Immature natural killer cell (primary cell): ENCODE measurements at regions not wholly inside any gene's neighbourhood (a gene's known extent, or its start where the extent isn't known, plus 50 kb on each side); places are given as distances from the start of the nearest gene placed in this dataset.

Experiments
- DNase-seq, 3 donors: peaks; one replicate each; pipeline ENCODE4 v3.0.0; 2022; ENCODE audit warnings: mixed read lengths in 1 of 3
- H3K27ac Mint-ChIP-seq, 6 donors: one replicate each; pipeline ENCODE4 v1.8.0; 2020; ENCODE audit warnings: mixed read lengths in 6 of 6, mild to moderate bottlenecking in 5 of 6, inconsistent platforms in 4 of 6, moderate library complexity in 3 of 6
- H3K27me3 Mint-ChIP-seq, 3 donors: one replicate each; pipeline ENCODE4 v1.8.0; 2020 to 2021; ENCODE audit warnings: low read depth in 3 of 3, mild to moderate bottlenecking in 3 of 3, mixed read lengths in 3 of 3, moderate library complexity in 3 of 3, inconsistent platforms in 1 of 3
- H3K36me3 Mint-ChIP-seq, 3 donors: one replicate each; pipeline ENCODE4 v1.8.0; 2020; ENCODE audit warnings: mixed read lengths in 3 of 3, inconsistent platforms in 2 of 3, mild to moderate bottlenecking in 2 of 3
- H3K4me1 Mint-ChIP-seq, 2 donors: one replicate each; pipeline ENCODE4 v1.8.0; 2020; ENCODE audit warnings: inconsistent platforms in 2 of 2, mild to moderate bottlenecking in 2 of 2, mixed read lengths in 2 of 2, moderate library complexity in 1 of 2
- H3K4me3 Mint-ChIP-seq, 5 donors: one replicate each; pipeline ENCODE4 v1.8.0; 2020; ENCODE audit warnings: mild to moderate bottlenecking in 5 of 5, mixed read lengths in 5 of 5, inconsistent platforms in 3 of 5, moderate library complexity in 3 of 5
- H3K9me3 Mint-ChIP-seq, 6 donors: one replicate each; pipeline ENCODE4 v1.8.0; 2020; ENCODE audit warnings: mild to moderate bottlenecking in 6 of 6, mixed read lengths in 6 of 6, inconsistent platforms in 4 of 6, moderate library complexity in 3 of 6

- Mint-ChIP-seq H3K9me3 (peaks cover 0 to 20% (median 12%) of the 10 kb centered on the region in 6 donors), H3K27ac (no peak overlapping the region), H3K36me3 (no peaks in the 10 kb centered on the region), H3K4me3 (no peak overlapping the region), H3K4me1 (no peaks in the 10 kb centered on the region), H3K27me3 (peaks cover 0 to 1% (median 1%) of the 10 kb centered on the region in 3 donors)
- DNase-seq: no peak
These were observed 970.0 kb upstream of the SLC35B3 start for GRCh38 chr6:9405369-9405768.

GRCh38 chr6:9404351-9405146, 969.2 kb upstream of the SLC35B3 start:
- no peaks in the 10 kb centered on the region for H3K36me3 Mint-ChIP-seq
- H3K27ac Mint-ChIP-seq: no peak overlapping the region
- no peaks in the 10 kb centered on the region for H3K4me1 Mint-ChIP-seq
- H3K4me3 Mint-ChIP-seq: no peak overlapping the region
- peaks cover 2 to 17% (median 12%) of the 10 kb centered on the region in 6 donors for H3K9me3 Mint-ChIP-seq
- DNase-seq: no peak
- peaks cover 0 to 1% (median 1%) of the 10 kb centered on the region in 3 donors for H3K27me3 Mint-ChIP-seq

DNA sequence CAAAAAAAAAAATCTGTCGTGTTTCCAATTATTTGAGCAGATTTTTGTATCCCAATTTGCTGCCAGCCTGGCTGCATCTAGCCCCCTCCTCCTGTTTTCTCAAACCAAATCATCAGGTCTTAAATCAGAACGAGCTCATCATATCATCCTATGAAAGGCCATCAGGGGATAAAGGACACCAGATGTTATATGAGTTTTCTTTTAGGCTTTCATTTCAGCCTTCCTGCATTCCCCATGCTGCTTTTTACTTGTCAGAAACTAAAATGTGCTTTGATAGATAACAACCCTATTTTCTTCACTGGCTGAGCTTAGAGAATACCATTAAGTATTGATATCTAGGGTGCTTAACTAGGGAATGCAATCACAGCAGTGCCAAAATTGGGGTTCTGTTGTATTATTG, 968.4 kb upstream of the SLC35B3 start:
- no peak for DNase-seq
- Mint-ChIP-seq H3K27ac (no peak overlapping the region), H3K4me3 (no peak overlapping the region), H3K4me1 (no peaks in the 10 kb centered on the region), H3K9me3 (peaks cover 2 to 17% (median 11%) of the 10 kb centered on the region in 6 donors), H3K27me3 (peaks cover 0 to 1% (median 1%) of the 10 kb centered on the region in 3 donors), H3K36me3 (no peaks in the 10 kb centered on the region)

GRCh38 chr6:9401960-9402359, 966.6 kb upstream of the SLC35B3 start:
- peaks cover 0 to 2% (median 1%) of the 10 kb centered on the region in 3 donors for H3K27me3 Mint-ChIP-seq
- H3K4me3 Mint-ChIP-seq: no peak overlapping the region
- H3K9me3 Mint-ChIP-seq: peaks cover 3 to 26% (median 12%) of the 10 kb centered on the region in 6 donors
- H3K36me3 Mint-ChIP-seq: no peaks in the 10 kb centered on the region
- no peak overlapping the region for H3K27ac Mint-ChIP-seq
- no peaks in the 10 kb centered on the region for H3K4me1 Mint-ChIP-seq
- DNase-seq: no peak

DNA sequence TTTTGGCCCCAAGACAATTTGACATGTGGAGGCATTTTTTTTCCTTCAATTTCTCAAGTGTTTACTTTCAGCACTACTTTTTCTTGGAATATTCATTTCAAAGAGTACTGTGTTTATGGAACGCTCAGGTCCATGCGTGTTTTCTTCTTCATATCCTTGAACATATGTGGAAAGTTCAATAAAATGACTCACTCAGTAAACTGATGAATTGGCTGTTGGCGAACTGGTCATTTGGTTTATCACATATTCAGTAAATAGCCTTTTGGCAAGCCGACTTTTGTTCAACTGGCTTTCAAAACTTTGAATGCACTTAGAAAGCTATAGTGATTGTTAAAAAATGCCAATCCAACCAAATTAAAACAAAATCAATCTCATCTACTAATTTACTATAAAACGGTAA, 964.6 kb upstream of the SLC35B3 start:
- Mint-ChIP-seq H3K4me3 (no peak overlapping the region), H3K27me3 (peaks cover 0 to 4% (median 1%) of the 10 kb centered on the region in 3 donors), H3K4me1 (no peaks in the 10 kb centered on the region), H3K36me3 (no peaks in the 10 kb centered on the region), H3K9me3 (peaks cover 3 to 35% (median 16%) of the 10 kb centered on the region in 6 donors), H3K27ac (no peak overlapping the region)
- DNase-seq: no peak

DNA sequence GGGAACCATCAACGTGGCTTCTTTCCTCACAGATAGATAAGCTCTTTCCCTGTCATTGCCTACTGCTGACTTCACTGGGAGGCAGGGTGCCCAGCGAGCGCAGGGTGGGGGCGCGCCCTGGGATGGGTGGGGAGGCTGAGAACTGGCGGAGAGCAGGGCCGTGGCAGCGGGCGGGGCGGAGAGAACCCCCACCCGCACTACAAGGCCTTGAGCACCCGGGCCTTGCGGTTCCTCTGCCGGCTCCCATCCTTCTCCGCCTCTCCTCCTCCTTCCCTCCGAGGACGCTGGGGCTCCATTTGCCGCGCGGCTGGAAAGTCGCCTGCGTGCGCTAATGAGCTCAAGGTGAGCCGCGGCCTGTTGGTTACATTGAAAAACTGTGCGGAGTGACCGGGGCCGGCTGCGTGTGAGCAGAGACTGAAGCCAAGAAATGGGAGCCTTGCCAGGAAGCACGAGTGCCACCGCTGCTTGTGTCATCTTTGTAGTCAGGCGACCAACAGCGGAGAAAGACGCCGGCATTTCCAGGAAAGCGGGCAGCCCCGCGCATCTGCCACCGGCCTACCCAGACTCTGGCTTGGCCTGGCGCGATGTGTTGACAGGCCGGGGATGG, 963.5 kb upstream of the SLC35B3 start:
- peaks cover 0 to 33% (median 16%) of the 10 kb centered on the region in 6 donors for H3K9me3 Mint-ChIP-seq
- peaks cover 0 to 4% (median 1%) of the 10 kb centered on the region in 3 donors for H3K27me3 Mint-ChIP-seq
- H3K27ac Mint-ChIP-seq: no peak overlapping the region
- H3K4me1 Mint-ChIP-seq: no peaks in the 10 kb centered on the region
- DNase-seq: no peak
- no peak overlapping the region for H3K4me3 Mint-ChIP-seq
- no peaks in the 10 kb centered on the region for H3K36me3 Mint-ChIP-seq

- Mint-ChIP-seq H3K4me3 (no peak overlapping the region), H3K27ac (no peak overlapping the region), H3K9me3 (peaks cover 0 to 33% (median 16%) of the 10 kb centered on the region in 6 donors), H3K36me3 (no peaks in the 10 kb centered on the region), H3K27me3 (peaks cover 0 to 4% (median 1%) of the 10 kb centered on the region in 3 donors), H3K4me1 (no peaks in the 10 kb centered on the region)
- no peak for DNase-seq
These were observed 962.9 kb upstream of the SLC35B3 start for GRCh38 chr6:9398071-9398766.

DNA sequence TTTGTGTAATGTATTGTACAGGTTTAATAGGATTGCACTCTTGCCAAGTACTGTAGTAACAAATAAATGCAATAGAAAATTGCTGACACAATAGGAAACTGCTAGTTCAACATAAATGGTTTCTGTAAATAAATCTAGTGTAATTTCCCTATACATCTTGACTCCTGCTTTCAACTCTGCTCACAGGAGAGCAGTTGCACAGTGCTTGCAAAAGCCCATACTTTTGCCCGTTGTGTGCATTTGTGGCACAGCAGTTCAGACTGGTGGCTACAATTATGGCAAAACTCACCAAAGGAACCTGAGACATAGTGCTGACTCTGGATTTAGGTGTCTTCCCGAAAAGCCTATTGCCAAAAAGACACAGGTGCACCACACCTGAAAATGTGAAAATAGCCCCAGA, 953.3 kb upstream of the SLC35B3 start:
- H3K4me1 Mint-ChIP-seq: no peaks in the 10 kb centered on the region
- DNase-seq: no peak
- H3K9me3 Mint-ChIP-seq: peaks cover 2 to 25% (median 13%) of the 10 kb centered on the region in 6 donors
- no peak overlapping the region for H3K4me3 Mint-ChIP-seq
- no peak overlapping the region for H3K27ac Mint-ChIP-seq
- no peaks in the 10 kb centered on the region for H3K36me3 Mint-ChIP-seq
- H3K27me3 Mint-ChIP-seq: peaks cover 0 to 3% (median 2%) of the 10 kb centered on the region in 3 donors

- Mint-ChIP-seq H3K27me3 (peaks cover 0 to 5% (median 0%) of the 10 kb centered on the region in 3 donors), H3K4me3 (no peak overlapping the region), H3K4me1 (no peaks in the 10 kb centered on the region), H3K27ac (no peak overlapping the region), H3K9me3 (peaks cover 2 to 41% (median 10%) of the 10 kb centered on the region in 6 donors), H3K36me3 (no peaks in the 10 kb centered on the region)
- no peak for DNase-seq
These were observed 945.2 kb upstream of the SLC35B3 start for GRCh38 chr6:9380568-9380967.

GRCh38 chr6:9373308-9373707, 938.0 kb upstream of the SLC35B3 start:
- Mint-ChIP-seq H3K9me3 (peaks cover 0 to 29% (median 4%) of the 10 kb centered on the region in 6 donors), H3K27ac (no peak overlapping the region), H3K4me1 (no peaks in the 10 kb centered on the region), H3K36me3 (no peaks in the 10 kb centered on the region), H3K4me3 (no peak overlapping the region), H3K27me3 (no peaks in the 10 kb centered on the region)
- no peak for DNase-seq

GRCh38 chr6:9370480-9370879, 935.1 kb upstream of the SLC35B3 start:
- no peak for DNase-seq
- H3K4me3 Mint-ChIP-seq: no peak overlapping the region
- no peaks in the 10 kb centered on the region for H3K36me3 Mint-ChIP-seq
- peaks cover 2 to 19% (median 8%) of the 10 kb centered on the region in 6 donors for H3K9me3 Mint-ChIP-seq
- no peak overlapping the region for H3K27ac Mint-ChIP-seq
- H3K4me1 Mint-ChIP-seq: no peaks in the 10 kb centered on the region
- no peaks in the 10 kb centered on the region for H3K27me3 Mint-ChIP-seq

- Mint-ChIP-seq H3K36me3 (no peaks in the 10 kb centered on the region), H3K4me3 (no peak overlapping the region), H3K27ac (no peak overlapping the region), H3K4me1 (no peaks in the 10 kb centered on the region), H3K27me3 (no peaks in the 10 kb centered on the region), H3K9me3 (peaks cover 6 to 32% (median 10%) of the 10 kb centered on the region in 6 donors)
- DNase-seq: no peak
These were observed 930.0 kb upstream of the SLC35B3 start for GRCh38 chr6:9365378-9365777.

DNA sequence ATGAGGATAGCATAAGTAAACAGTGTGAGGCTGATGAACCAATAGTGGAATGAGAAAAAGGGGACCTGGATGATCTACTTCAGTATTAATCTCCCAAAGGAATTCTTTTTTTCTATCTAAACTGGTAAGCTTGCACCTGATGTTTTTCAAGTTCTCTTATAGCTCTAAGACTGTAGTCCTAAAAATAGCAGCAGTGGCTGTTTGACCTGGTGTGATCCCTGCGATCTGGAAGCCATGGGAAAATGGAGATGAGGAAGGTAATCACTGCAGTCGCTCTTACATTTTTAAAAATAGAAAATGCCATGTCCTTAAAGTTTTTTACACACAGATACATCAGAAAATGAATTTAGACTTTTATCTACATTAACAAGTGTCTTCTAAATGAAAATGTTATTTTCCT, 926.4 kb upstream of the SLC35B3 start:
- no peak for DNase-seq
- peaks cover 8 to 39% (median 18%) of the 10 kb centered on the region in 6 donors for H3K9me3 Mint-ChIP-seq
- H3K36me3 Mint-ChIP-seq: no peaks in the 10 kb centered on the region
- no peaks in the 10 kb centered on the region for H3K27me3 Mint-ChIP-seq
- H3K27ac Mint-ChIP-seq: no peak overlapping the region
- no peak overlapping the region for H3K4me3 Mint-ChIP-seq
- H3K4me1 Mint-ChIP-seq: no peaks in the 10 kb centered on the region

DNA sequence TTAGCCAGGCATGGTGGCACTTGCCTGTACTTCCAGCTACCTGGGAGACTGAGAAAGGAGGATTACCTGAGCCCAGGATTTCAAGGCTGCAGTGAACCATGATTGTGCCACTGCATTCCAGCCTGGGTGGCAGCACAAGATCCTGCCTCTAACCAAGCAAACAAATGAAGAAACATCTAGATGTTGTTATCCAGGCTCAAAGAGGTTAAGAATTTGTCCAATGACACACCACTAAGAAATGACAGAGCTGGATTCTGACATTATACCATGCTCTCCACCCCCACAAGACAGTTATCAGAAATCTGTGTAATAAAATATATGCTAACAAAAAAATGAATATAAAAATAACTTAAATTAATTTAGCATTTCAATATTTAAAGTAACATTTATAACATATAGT, 925.5 kb upstream of the SLC35B3 start:
- no peak overlapping the region for H3K27ac Mint-ChIP-seq
- DNase-seq: no peak
- no peaks in the 10 kb centered on the region for H3K4me1 Mint-ChIP-seq
- H3K9me3 Mint-ChIP-seq: peaks cover 6 to 47% (median 14%) of the 10 kb centered on the region in 6 donors
- no peak overlapping the region for H3K4me3 Mint-ChIP-seq
- H3K27me3 Mint-ChIP-seq: no peaks in the 10 kb centered on the region
- H3K36me3 Mint-ChIP-seq: no peaks in the 10 kb centered on the region
